OCI-LY7 (cell line): ENCODE measurements at regions not wholly inside any gene's neighbourhood (a gene's known extent, or its start where the extent isn't known, plus 50 kb on each side); places are given as distances from the start of the nearest gene placed in this dataset.

ENCODE experiments used
- CTCF ChIP-seq: fragments of 200-600 bp; sonication (generic); conservative IDR thresholded peaks from 2 replicates; pipeline ENCODE4 v1.5.1; 2014; ENCODE audit warnings: mild to moderate bottlenecking, antibody characterized with exemption, low read length, moderate library complexity, mixed read lengths
- EZH2phosphoT487 ChIP-seq: fragments of 200-600 bp; sonication (generic); IDR thresholded peaks from 2 replicates; pipeline ENCODE4 v1.6.1; 2018; ENCODE audit warnings: low read depth, borderline replicate concordance, mild to moderate bottlenecking, mixed run types, antibody characterized with exemption, low read length, moderate library complexity, mixed read lengths

- no peak for TF ChIP-seq CTCF
- TF ChIP-seq EZH2phosphoT487: no peak
These were observed 64.6 kb upstream of the ARHGEF7 start for GRCh38 chr13:111050539-111050879.
